MG63 (cell line): ENCODE measurements at regions not wholly inside any gene's neighbourhood (a gene's known extent, or its start where the extent isn't known, plus 50 kb on each side); places are given as distances from the start of the nearest gene placed in this dataset.

Experiments
- DNase-seq: peaks from one replicate; pipeline ENCODE4 v3.0.0-alpha.2; 2020
- H3K27me3 ChIP-seq: fragments of 250-450 bp; sonication (Bioruptor Pico); 2 replicates; pipeline ENCODE4 v1.5.1; 2020; ENCODE audit warnings: mild to moderate bottlenecking, moderate library complexity
- H3K36me3 ChIP-seq: fragments of 250-450 bp; sonication (Bioruptor Pico); 2 replicates; pipeline ENCODE4 v1.5.1; 2020; ENCODE audit warnings: mild to moderate bottlenecking, moderate library complexity
- H3K4me3 ChIP-seq: fragments of 250-450 bp; sonication (Bioruptor Pico); 2 replicates; pipeline ENCODE4 v1.5.1; 2020; ENCODE audit warnings: mild to moderate bottlenecking, moderate library complexity
- H3K9me3 ChIP-seq: fragments of 250-450 bp; sonication (Bioruptor Pico); 2 replicates; pipeline ENCODE4 v1.5.1; 2020; ENCODE audit warnings: mild to moderate bottlenecking, moderate library complexity

DNA sequence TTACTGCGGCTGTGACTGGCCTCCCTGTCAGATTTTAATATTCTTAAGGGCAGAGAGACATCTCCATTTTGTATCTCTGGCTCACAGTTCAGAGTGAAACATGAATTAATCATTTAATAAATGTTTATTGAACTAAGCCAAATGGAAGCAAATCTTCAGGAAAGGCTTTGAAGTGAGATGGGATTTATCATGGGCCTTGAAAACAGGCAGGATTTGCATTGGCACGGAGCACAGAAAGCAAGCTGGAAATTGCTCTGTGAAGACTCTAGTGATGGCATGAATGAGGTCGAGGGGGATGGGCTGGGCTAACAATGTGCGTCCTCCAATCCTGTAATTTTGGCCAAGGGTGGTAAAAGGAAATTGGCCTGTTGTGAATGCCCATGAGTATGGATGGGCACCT, 369.8 kb upstream of the SOX11 start:
- H3K27me3 ChIP-seq = no peaks in the 10 kb centered on the region
- no peaks in the 10 kb centered on the region for H3K9me3 ChIP-seq
- no peak for DNase-seq
- no peaks in the 10 kb centered on the region for H3K36me3 ChIP-seq
- H3K4me3 ChIP-seq = no peak overlapping the region

DNA sequence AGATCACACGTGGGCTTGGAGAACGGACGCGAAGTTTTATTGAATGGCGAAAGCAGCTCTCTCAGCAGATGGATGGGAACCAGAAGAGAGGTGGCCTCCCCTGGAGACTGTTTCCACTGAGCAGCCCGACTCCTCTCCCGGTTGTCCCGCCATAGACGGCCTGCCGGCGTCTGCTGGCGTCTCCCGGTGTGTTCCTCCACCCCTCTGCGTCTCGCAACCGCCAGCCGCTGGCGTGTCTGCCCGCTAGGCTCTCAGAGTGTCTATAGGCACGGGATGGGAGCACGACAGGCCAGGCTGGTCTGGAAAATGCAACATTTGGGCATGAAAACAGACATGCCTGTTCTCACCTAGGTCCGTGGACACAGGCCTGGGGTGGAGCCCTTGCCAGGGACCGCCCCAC, 366.7 kb upstream of the SOX11 start:
- Histone ChIP-seq H3K9me3 (no peaks in the 10 kb centered on the region), H3K36me3 (no peaks in the 10 kb centered on the region), H3K27me3 (no peaks in the 10 kb centered on the region), H3K4me3 (no peak overlapping the region)
- no peak for DNase-seq

GRCh38 chr2:5328826-5329225, 363.4 kb upstream of the SOX11 start:
- Histone ChIP-seq H3K36me3 (no peaks in the 10 kb centered on the region), H3K27me3 (no peaks in the 10 kb centered on the region), H3K4me3 (no peak overlapping the region), H3K9me3 (no peaks in the 10 kb centered on the region)
- no peak for DNase-seq

- Histone ChIP-seq H3K9me3 (no peaks in the 10 kb centered on the region), H3K36me3 (no peaks in the 10 kb centered on the region), H3K27me3 (no peaks in the 10 kb centered on the region), H3K4me3 (no peak overlapping the region)
- DNase-seq = no peak
Measured at GRCh38 chr2:5329763-5330162, 362.4 kb upstream of the SOX11 start.

- Histone ChIP-seq H3K27me3 (no peaks in the 10 kb centered on the region), H3K9me3 (no peaks in the 10 kb centered on the region), H3K36me3 (no peaks in the 10 kb centered on the region), H3K4me3 (no peak overlapping the region)
- DNase-seq = no peak
Measured at GRCh38 chr2:5330961-5331360, 361.2 kb upstream of the SOX11 start.

GRCh38 chr2:5332925-5333324, 359.3 kb upstream of the SOX11 start:
- DNase-seq = no peak
- Histone ChIP-seq H3K36me3 (no peaks in the 10 kb centered on the region), H3K9me3 (no peaks in the 10 kb centered on the region), H3K27me3 (no peaks in the 10 kb centered on the region), H3K4me3 (no peak overlapping the region)

- no peak for DNase-seq
- H3K4me3 ChIP-seq = no peak overlapping the region
- H3K36me3 ChIP-seq = no peaks in the 10 kb centered on the region
- no peaks in the 10 kb centered on the region for H3K27me3 ChIP-seq
- H3K9me3 ChIP-seq = no peaks in the 10 kb centered on the region
Measured at GRCh38 chr2:5339473-5339872, 352.7 kb upstream of the SOX11 start.

DNA sequence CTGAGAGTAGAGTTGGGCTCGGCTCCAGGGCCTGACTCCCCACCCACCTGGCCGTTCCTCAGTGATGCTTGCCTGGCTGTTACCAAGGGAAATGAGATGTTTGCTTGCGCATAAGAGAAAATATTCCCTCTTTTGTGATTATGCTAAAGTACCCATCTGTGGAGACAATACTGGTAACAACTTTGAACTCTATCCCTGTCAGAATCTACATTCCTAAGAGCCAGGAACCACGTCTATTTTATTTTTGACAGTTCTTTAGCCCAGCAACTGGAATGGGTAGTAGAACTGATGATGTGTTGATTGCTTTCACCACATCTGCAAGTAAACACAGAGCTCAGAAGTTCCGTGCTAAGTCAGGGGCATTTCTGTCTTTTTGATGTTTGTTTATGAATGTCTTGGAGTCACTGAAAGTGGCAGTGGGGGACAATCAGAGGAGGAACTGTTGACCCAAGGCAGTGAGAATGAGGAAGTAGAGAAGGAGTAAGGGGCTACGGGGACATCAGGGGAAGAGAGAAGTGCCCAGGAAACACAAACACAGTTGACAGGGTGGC, 348.3 kb upstream of the SOX11 start:
- DNase-seq = no peak
- Histone ChIP-seq H3K27me3 (no peaks in the 10 kb centered on the region), H3K36me3 (no peaks in the 10 kb centered on the region)

GRCh38 chr2:5352286-5352685, 339.9 kb upstream of the SOX11 start:
- DNase-seq = no peak
- H3K4me3 ChIP-seq = no peak overlapping the region
- no peaks in the 10 kb centered on the region for H3K9me3 ChIP-seq

More for the DNA sequence above, 348.3 kb upstream of the SOX11 start:
- Histone ChIP-seq H3K9me3 (no peaks in the 10 kb centered on the region), H3K4me3 (no peak overlapping the region)

GRCh38 chr2:5353565-5353964, 338.6 kb upstream of the SOX11 start:
- Histone ChIP-seq H3K9me3 (no peaks in the 10 kb centered on the region), H3K4me3 (no peak overlapping the region), H3K27me3 (no peaks in the 10 kb centered on the region), H3K36me3 (no peaks in the 10 kb centered on the region)
- DNase-seq = no peak

More at GRCh38 chr2:5352286-5352685, 339.9 kb upstream of the SOX11 start:
- Histone ChIP-seq H3K36me3 (no peaks in the 10 kb centered on the region), H3K27me3 (no peaks in the 10 kb centered on the region)

DNA sequence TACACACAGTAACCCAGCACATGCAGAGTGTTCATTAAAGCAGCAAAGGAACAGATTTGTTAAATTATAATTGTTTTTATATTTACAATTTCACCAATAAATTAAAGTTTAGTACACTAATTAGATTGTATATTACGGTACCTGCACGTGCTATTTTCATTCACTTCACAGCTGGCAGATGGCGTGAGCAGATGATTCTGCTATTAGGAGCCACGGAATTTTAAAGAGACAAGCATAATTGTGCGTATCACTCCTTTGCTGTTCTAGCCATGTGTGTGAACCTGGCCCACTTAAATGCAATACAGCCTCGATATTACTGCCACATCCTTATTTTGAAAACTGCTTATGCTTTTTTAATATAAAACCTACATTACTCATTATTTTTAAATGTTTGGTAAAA, 332.8 kb upstream of the SOX11 start:
- H3K9me3 ChIP-seq = no peaks in the 10 kb centered on the region
- no peak for DNase-seq
- H3K36me3 ChIP-seq = no peaks in the 10 kb centered on the region
- H3K27me3 ChIP-seq = no peaks in the 10 kb centered on the region
- no peak overlapping the region for H3K4me3 ChIP-seq

- Histone ChIP-seq H3K36me3 (no peaks in the 10 kb centered on the region), H3K9me3 (no peaks in the 10 kb centered on the region), H3K27me3 (no peaks in the 10 kb centered on the region), H3K4me3 (no peak overlapping the region)
- no peak for DNase-seq
Measured at GRCh38 chr2:5360081-5360480, 332.1 kb upstream of the SOX11 start.

GRCh38 chr2:5364361-5364760, 327.8 kb upstream of the SOX11 start:
- Histone ChIP-seq H3K9me3 (no peaks in the 10 kb centered on the region), H3K4me3 (no peak overlapping the region), H3K27me3 (no peaks in the 10 kb centered on the region), H3K36me3 (no peaks in the 10 kb centered on the region)
- no peak for DNase-seq

- Histone ChIP-seq H3K36me3 (no peaks in the 10 kb centered on the region), H3K9me3 (no peaks in the 10 kb centered on the region), H3K4me3 (no peak overlapping the region), H3K27me3 (no peaks in the 10 kb centered on the region)
- DNase-seq = peak; percentile 60
Measured at GRCh38 chr2:5365871-5366461, 326.2 kb upstream of the SOX11 start.

- Histone ChIP-seq H3K36me3 (no peaks in the 10 kb centered on the region), H3K27me3 (no peaks in the 10 kb centered on the region), H3K9me3 (no peaks in the 10 kb centered on the region), H3K4me3 (no peak overlapping the region)
- DNase-seq = no peak
Measured at GRCh38 chr2:5367321-5367720, 324.9 kb upstream of the SOX11 start.

DNA sequence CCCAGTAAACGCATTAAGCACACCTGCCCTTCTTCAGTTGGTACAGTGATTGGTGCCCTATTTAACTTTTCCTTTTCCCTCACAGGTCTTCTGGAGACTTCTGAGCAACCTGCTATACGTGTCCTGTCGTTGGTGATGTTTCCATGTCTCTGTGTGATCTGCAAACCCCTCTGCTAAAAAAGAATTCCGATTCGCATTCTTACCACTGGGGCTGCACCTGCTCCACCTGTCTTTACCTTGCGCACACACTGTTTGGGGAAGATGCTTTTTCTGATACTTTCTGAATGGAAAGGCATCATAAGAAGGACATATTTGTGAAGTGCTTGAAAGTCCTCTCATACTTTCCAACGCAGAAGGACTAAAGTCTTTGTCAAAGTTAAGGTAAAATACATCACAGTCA, 323.9 kb upstream of the SOX11 start:
- H3K9me3 ChIP-seq = no peaks in the 10 kb centered on the region
- DNase-seq = no peak
- H3K27me3 ChIP-seq = no peaks in the 10 kb centered on the region
- H3K4me3 ChIP-seq = no peak overlapping the region
- no peaks in the 10 kb centered on the region for H3K36me3 ChIP-seq

DNA sequence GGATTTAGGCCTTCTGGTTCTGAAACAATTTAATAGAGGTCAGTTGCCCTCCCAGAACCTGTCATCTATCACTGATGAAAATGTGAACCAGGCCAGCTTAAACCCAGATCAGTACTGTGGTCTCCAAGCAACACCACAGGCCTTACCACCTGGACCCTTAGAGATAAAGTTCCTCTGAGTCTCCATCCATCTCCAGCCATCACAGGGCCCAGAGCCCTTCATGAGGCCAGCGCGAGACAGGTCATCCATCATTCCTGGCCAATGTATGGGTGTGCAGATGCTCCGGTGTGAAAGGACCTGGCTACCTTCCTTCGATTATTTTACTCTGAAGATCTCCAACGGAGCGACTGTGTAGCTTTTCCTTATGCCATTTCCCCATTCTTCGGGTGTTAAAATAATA, 322.7 kb upstream of the SOX11 start:
- Histone ChIP-seq H3K4me3 (no peak overlapping the region), H3K9me3 (no peaks in the 10 kb centered on the region), H3K36me3 (no peaks in the 10 kb centered on the region), H3K27me3 (no peaks in the 10 kb centered on the region)
- no peak for DNase-seq

DNA sequence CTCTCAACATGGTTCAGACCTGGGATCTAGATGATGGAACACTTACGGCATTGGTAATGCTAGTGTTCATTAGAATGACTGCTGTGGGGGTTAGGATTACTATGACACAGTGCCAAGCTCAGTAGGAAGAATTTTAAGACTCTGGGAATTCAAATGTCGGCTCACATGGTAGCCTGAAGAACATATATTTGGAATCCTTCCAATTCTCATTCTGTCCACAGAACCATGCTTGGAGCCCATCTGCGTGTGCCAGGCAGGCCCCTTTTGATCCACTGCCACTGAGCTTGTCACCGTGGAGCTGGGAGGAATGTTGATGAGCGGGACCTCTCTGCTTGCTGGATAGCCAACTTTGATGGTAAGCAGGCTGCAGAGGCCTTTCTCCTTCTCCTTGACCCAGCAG, 322.0 kb upstream of the SOX11 start:
- H3K36me3 ChIP-seq = no peaks in the 10 kb centered on the region
- no peaks in the 10 kb centered on the region for H3K27me3 ChIP-seq
- DNase-seq = no peak
- H3K4me3 ChIP-seq = no peak overlapping the region
- no peaks in the 10 kb centered on the region for H3K9me3 ChIP-seq

- no peaks in the 10 kb centered on the region for H3K36me3 ChIP-seq
- no peak for DNase-seq
Measured at GRCh38 chr2:5372141-5372540, 320.0 kb upstream of the SOX11 start.

More at GRCh38 chr2:5372141-5372540, 320.0 kb upstream of the SOX11 start:
- no peak overlapping the region for H3K4me3 ChIP-seq
- no peaks in the 10 kb centered on the region for H3K27me3 ChIP-seq
- no peaks in the 10 kb centered on the region for H3K9me3 ChIP-seq
